Right hindlimb (tissue), 1 donor: ENCODE measurements at regions not wholly inside any gene's neighbourhood (a gene's known extent, or its start where the extent isn't known, plus 50 kb on each side); places are given as distances from the start of the nearest gene placed in this dataset.
A peak's percentile ranks its signal among the peaks of the same experiment; 100 is the strongest.
"Not testable (repeated sequence)": the region's sequence is repeated elsewhere in the genome, so short reads cannot be mapped to it uniquely, and the experiment has no call there.

Experiments
- DNase-seq: peaks from one replicate; pipeline ENCODE4 v3.0.0-alpha.2; 2018

DNA sequence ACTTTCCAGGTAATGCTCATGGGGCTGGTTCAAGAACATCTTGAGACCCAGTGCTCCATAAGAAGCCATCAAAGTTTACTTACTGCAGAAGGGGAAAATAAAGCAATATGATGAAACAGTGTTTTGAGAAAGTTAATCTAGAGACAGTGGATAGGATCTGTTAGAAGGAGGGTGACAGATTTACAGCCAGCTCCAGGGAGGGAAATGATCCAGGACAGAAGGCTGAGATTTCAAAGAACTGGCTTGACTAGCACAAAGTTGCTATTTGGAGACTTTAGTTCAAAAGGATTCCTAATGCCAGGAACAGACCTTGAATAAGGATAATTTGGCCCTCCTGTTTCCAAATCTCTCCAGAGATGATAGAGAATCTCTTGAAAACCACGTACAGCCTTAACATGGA lies 166.5 kb upstream of the NECTIN3 start:
- DNase-seq: no peak

DNA sequence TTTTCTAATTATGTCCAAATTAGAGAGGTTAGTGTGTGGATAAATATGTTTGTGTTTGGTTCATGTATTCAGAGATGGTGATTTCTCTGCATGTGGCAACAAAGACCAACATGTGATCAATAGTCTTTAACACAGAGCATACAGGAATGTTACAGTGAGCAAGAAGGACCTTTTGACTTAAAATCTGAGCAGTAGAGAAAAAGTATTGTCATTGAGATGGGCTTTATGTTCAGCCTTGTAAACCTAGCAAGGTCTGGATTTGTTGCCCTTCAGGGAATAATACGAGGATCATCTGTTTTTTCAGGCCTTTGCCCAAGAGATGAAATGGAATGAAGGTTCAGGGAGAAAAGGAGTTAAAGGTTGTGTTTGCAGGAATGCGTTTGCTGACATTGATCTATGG lies 161.8 kb upstream of the NECTIN3 start:
- no peak for DNase-seq

GRCh38 chr3:110910346-110910955 lies 161.2 kb upstream of the NECTIN3 start:
- DNase-seq: no peak

GRCh38 chr3:110918963-110919362 lies 152.7 kb upstream of the NECTIN3 start:
- DNase-seq: no peak

GRCh38 chr3:110925798-110926197 lies 145.8 kb upstream of the NECTIN3 start:
- DNase-seq: peak; percentile 52

GRCh38 chr3:110928016-110928662 lies 143.5 kb upstream of the NECTIN3 start:
- DNase-seq: no peak

GRCh38 chr3:110929816-110930215 lies 141.8 kb upstream of the NECTIN3 start:
- no peak for DNase-seq

GRCh38 chr3:110932567-110932966 lies 139.0 kb upstream of the NECTIN3 start:
- DNase-seq: no peak

DNA sequence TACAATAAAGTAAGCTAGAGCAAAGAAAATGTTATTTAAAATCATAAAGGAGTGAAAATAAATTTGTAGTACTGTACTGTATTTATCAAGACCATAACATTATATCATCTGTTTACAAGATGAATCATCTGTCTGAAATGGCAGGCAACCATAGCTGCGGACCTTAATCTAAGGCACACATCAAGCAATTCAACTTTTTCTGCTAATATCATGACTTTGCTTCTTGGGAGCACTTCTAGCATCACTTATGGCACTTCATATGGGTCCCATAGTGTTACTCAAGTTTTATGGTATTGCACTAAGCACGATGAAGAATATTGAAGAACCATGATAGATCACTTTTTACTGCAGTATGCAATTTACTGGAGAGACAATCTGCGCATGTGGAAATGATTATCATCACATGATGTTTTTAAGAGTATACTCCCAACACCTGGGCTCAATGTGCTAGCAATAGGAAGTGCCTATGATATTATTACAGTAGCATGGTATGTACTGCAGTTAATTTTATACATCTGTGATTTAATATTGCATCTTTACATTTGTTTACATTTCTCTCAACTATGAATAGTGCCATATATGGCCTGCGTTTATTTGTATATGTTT lies 137.7 kb upstream of the NECTIN3 start:
- DNase-seq: no peak

GRCh38 chr3:110938629-110939028 lies 133.0 kb upstream of the NECTIN3 start:
- no peak for DNase-seq

DNA sequence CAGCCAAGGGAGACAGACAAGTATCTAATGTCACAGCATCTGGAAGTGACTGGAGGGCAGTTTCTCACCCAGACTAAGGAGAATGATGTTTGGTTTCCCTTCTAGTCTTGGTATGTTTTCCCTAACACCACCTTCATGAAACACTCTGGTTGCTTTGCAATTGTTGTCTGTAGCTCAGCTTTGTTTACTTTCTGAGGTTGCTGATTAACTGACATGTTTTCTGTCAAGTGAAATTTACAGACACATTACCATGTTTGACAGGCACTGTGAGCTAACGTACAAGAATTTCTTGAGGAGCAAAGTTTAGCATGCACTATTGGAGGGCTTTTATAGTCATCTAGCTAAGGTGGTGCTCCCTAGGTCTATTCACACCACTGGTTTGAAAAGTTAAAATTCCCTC lies 131.6 kb upstream of the NECTIN3 start:
- DNase-seq: no peak

GRCh38 chr3:110944782-110945181 lies 126.8 kb upstream of the NECTIN3 start:
- no peak for DNase-seq

- no peak for DNase-seq
Observed at GRCh38 chr3:110946810-110947209, 124.8 kb upstream of the NECTIN3 start.

DNA sequence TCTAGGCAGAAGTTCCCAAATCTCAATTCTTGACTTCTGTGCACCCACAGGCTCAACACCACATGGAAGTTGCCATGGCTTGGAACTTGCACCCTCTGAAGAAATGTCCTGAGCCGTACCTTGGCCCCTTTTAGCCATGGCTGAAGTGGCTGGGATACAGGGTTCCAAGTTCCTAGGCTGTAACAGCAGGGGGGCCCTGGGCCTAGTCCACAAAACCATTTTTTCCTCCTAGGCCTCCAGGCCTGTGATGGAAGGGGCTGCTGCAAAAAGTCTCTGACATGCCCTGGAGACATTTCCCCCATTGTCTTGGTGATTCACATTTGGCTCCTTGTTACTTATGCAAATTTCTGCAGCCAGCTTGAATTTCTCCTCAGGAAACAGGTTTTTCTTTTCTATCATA lies 122.4 kb upstream of the NECTIN3 start:
- DNase-seq: not testable (repeated sequence)

DNA sequence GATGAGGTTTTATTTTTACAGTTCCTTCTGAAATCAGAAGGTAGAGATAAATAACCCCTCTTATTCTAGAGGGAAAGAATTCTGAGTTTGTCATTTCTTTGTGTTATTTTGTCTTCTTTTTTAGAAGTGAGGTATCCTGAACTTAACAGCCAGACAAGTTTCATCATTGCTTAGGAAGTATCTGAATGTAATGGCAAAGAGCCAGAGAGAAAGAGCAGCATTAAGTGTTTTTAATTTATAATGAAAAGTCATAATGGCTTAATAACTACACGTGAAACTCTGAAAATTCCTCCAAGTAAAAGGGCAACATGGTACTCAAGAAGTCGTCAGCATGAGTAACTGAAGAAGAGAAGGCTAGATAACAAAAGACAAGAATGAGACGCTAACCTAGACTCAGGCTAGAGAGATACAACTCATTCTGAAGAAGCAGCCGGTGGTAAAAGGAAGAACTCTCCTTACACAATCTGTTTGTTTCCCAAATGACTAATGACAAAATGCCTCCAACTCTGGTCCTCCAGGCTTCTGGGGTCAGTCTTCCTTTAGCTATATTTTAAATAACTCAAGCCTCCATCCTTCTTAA lies 116.2 kb upstream of the NECTIN3 start:
- DNase-seq: no peak

GRCh38 chr3:110956081-110956480 lies 115.5 kb upstream of the NECTIN3 start:
- DNase-seq: no peak

GRCh38 chr3:110957247-110958025 lies 114.2 kb upstream of the NECTIN3 start:
- DNase-seq: no peak

GRCh38 chr3:110958313-110959147 lies 113.1 kb upstream of the NECTIN3 start:
- no peak for DNase-seq

- no peak for DNase-seq
Observed at GRCh38 chr3:110965976-110966375, 105.6 kb upstream of the NECTIN3 start.

DNA sequence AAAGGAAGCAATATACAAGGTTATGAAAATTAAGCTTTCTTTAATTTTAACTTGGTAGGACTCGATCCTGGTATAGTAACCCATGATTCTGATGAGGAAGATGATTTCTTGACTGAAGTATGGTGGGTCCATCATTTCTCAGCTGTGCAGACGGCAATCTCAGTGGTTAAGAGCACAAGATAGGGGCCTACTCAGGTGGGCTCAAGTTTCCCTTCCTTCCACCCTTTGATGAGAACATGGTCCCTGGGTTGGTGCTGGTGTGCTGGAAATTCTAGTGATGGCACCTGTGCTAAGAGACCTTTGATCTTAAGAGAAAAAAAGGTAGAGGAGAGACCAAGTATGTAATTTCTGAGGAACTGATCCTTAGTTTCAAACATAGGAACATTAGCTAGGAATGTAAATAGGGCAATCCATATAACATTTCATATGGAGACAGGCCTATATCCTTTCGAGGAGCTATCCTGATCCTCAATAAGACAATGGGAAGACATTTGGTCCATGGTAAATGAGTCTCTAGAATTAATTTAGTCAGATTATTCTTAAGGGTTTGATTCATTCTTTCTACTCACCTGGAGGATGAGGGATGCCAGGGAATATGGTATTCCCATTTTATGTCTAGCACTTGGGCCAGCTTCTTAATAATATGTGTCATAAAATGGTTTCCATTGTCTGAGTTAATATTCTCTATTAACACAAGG lies 104.5 kb upstream of the NECTIN3 start:
- no peak for DNase-seq

GRCh38 chr3:110968076-110968475 lies 103.5 kb upstream of the NECTIN3 start:
- no peak for DNase-seq
